Stimulated activated CD4-positive, alpha-beta T cell treated with anti-CD3 and anti-CD28 coated beads, Interleukin-4, amount 100 ng/mL, for 24 hours (primary cell): ENCODE measurements at regions not wholly inside any gene's neighbourhood (a gene's known extent, or its start where the extent isn't known, plus 50 kb on each side); places are given as distances from the start of the nearest gene placed in this dataset.

Source experiments
- DNase-seq: peaks from one replicate; pipeline ENCODE4 v3.0.0-alpha.2; 2020

- DNase-seq = no peak
Observed at GRCh38 chr1:239896980-239897379, 194.7 kb upstream of the FMN2 start.

GRCh38 chr1:239897458-239897857 lies 194.2 kb upstream of the FMN2 start:
- no peak for DNase-seq

- DNase-seq = peak; percentile 78
Observed at GRCh38 chr1:239898062-239898730, 193.5 kb upstream of the FMN2 start.

GRCh38 chr1:239899747-239900146 lies 191.9 kb upstream of the FMN2 start:
- no peak for DNase-seq

- no peak for DNase-seq
Observed at GRCh38 chr1:239906394-239906793, 185.3 kb upstream of the FMN2 start.

- DNase-seq = no peak
Observed at GRCh38 chr1:239909898-239910297, 181.8 kb upstream of the FMN2 start.

- no peak for DNase-seq
Observed at GRCh38 chr1:239912471-239912870, 179.2 kb upstream of the FMN2 start.

GRCh38 chr1:239913141-239913585 lies 178.5 kb upstream of the FMN2 start:
- DNase-seq = no peak

GRCh38 chr1:239914751-239915231 lies 176.9 kb upstream of the FMN2 start:
- DNase-seq = no peak

GRCh38 chr1:239918634-239919033 lies 173.0 kb upstream of the FMN2 start:
- DNase-seq = no peak

- DNase-seq = no peak
Observed at GRCh38 chr1:239920214-239920613, 171.5 kb upstream of the FMN2 start.

GRCh38 chr1:239922778-239923522 lies 168.7 kb upstream of the FMN2 start:
- no peak for DNase-seq

- no peak for DNase-seq
Observed at GRCh38 chr1:239924741-239925350, 166.8 kb upstream of the FMN2 start.

- DNase-seq = no peak
Observed at GRCh38 chr1:239926184-239926583, 165.5 kb upstream of the FMN2 start.

GRCh38 chr1:239929317-239929716 lies 162.4 kb upstream of the FMN2 start:
- DNase-seq = no peak

- DNase-seq = no peak
Observed at GRCh38 chr1:239930686-239931262, 160.9 kb upstream of the FMN2 start.

- DNase-seq = no peak
Observed at GRCh38 chr1:239931341-239931740, 160.3 kb upstream of the FMN2 start.

- DNase-seq = no peak
Observed at GRCh38 chr1:239939602-239940001, 152.1 kb upstream of the FMN2 start.

- no peak for DNase-seq
Observed at GRCh38 chr1:239943761-239944160, 147.9 kb upstream of the FMN2 start.

- no peak for DNase-seq
Observed at GRCh38 chr1:239944666-239945065, 147.0 kb upstream of the FMN2 start.

- no peak for DNase-seq
Observed at GRCh38 chr1:239947801-239948200, 143.9 kb upstream of the FMN2 start.

- peak; percentile 51 for DNase-seq
Observed at GRCh38 chr1:239951511-239952140, 140.1 kb upstream of the FMN2 start.
